ENCODE measurements at regions not wholly inside any gene's neighbourhood (a gene's known extent, or its start where the extent isn't known, plus 50 kb on each side); places are given as distances from the start of the nearest gene placed in this dataset.

GRCh38 chr2:114261366-114261765, 181.1 kb upstream of the DPP10 start:
- no peaks in the 10 kb centered on the region for H3K4me1 ChIP-seq (ENCODE audit: insufficient read depth, low read length)
- no peak overlapping the region for H3K4me3 ChIP-seq (ENCODE audit: low read length)
- ATAC-seq (no peak), DNase-seq (no peak)
- H3K27me3 ChIP-seq (ENCODE audit: low read length), result peaks cover 27% of the 10 kb centered on the region
- no peaks in the 10 kb centered on the region for H3K9me3 ChIP-seq (ENCODE audit: low read length)
- H4K20me1 ChIP-seq (ENCODE audit: low read length), result no peaks in the 10 kb centered on the region
- BruUV-seq (replicated peaks), result no TSS peak
- no peaks in the 10 kb centered on the region for H3K79me2 ChIP-seq (ENCODE audit: low read length)
- TF ChIP-seq EZH2phosphoT487 (IDR thresholded peaks at IDR 0.05; ENCODE audit: borderline replicate concordance, low read length) (no peak), CTCF (conservative IDR thresholded peaks at IDR 0.05; ENCODE audit: low read depth, low read length) (no peak), EZH2 (IDR thresholded peaks at IDR 0.05; ENCODE audit: low read length, unreplicated experiment) (no peak)
- H3K4me2 ChIP-seq (ENCODE audit: low read length), result no peak overlapping the region
- intact Hi-C loops (cut with micrococcal nuclease), result no loop called here
- H3K9me2 ChIP-seq (replicated peaks; ENCODE audit: low read length), result no peaks in the 10 kb centered on the region
- no peaks in the 10 kb centered on the region for H3K36me3 ChIP-seq (ENCODE audit: low read depth, low read length)
- POLR2A ChIA-PET (ENCODE audit: unreplicated experiment), result no interaction called here
- H3F3A ChIP-seq (ENCODE audit: low read length, unreplicated experiment), result no peaks in the 10 kb centered on the region
- no peak overlapping the region for H3K9ac ChIP-seq (ENCODE audit: low read length)
- H2AFZ ChIP-seq (ENCODE audit: low read length), result no peak overlapping the region
- no peak overlapping the region for H3K27ac ChIP-seq (ENCODE audit: low read length)
- CTCF ChIA-PET, result no interaction called here

DNA sequence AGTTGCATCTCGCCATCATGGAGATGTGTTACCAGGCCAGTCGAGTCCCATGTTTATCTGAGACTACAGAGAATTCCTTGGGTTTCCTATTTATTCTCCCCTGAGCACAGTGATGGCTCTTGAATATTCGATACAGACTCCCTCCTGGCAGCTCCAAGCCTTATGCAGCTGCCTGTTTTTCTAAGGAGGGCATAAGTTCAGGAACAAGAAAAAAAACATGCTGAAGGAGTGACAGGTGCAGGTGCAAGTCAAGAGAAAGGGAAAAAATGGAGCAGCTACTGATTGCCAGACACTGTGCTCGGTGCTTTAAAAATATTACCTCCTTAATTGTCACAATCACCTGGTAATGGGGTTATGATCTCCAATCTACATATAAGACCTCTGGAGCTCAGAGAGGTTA, 177.2 kb upstream of the DPP10 start:
- Histone ChIP-seq H3K4me1 (ENCODE audit: insufficient read depth, low read length) (no peaks in the 10 kb centered on the region), H3K4me3 (ENCODE audit: low read length) (no peak overlapping the region), H3K36me3 (ENCODE audit: low read depth, low read length) (no peaks in the 10 kb centered on the region), H3K27ac (ENCODE audit: low read length) (no peak overlapping the region), H4K20me1 (ENCODE audit: low read length) (no peaks in the 10 kb centered on the region), H3K9me2 (replicated peaks; ENCODE audit: low read length) (no peaks in the 10 kb centered on the region), H3K79me2 (ENCODE audit: low read length) (no peaks in the 10 kb centered on the region), H3K9me3 (ENCODE audit: low read length) (no peaks in the 10 kb centered on the region), H3F3A (ENCODE audit: low read length, unreplicated experiment) (no peaks in the 10 kb centered on the region), H3K9ac (ENCODE audit: low read length) (no peak overlapping the region), H3K4me2 (ENCODE audit: low read length) (no peak overlapping the region), H2AFZ (ENCODE audit: low read length) (no peak overlapping the region), H3K27me3 (ENCODE audit: low read length) (peaks cover 32% of the 10 kb centered on the region)
- BruUV-seq (replicated peaks), result no TSS peak
- ATAC-seq (no peak), DNase-seq (no peak)
- ChIA-PET CTCF (no interaction called here), POLR2A (ENCODE audit: unreplicated experiment) (no interaction called here)
- intact Hi-C loops (cut with micrococcal nuclease), result no loop called here
- no peak for TF ChIP-seq EZH2 (IDR thresholded peaks at IDR 0.05; ENCODE audit: low read length, unreplicated experiment)
- no peak for TF ChIP-seq CTCF (conservative IDR thresholded peaks at IDR 0.05; ENCODE audit: low read depth, low read length)
- TF ChIP-seq EZH2phosphoT487 (IDR thresholded peaks at IDR 0.05; ENCODE audit: borderline replicate concordance, low read length), result no peak

DNA sequence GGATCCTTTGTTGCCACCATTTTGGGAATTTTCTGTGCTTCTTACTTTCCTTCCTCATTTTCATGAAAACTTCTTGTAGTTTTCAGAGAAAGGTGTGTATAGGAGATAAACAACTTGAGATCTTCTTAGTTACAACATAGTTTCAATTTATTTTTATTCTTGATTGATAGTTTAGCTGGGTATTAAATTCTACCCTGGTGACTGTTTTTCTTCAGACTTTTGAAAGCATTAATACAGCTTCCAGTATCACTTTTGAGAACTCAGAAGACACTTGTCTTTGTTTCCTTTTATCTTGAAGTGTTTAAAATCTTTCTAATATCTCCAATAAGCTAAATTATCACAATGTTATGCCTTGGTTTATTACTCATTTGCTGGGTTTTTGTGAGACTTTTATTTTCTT, 167.5 kb upstream of the DPP10 start:
- Histone ChIP-seq H3K79me2 (ENCODE audit: low read length) (no peaks in the 10 kb centered on the region), H3K4me3 (ENCODE audit: low read length) (no peak overlapping the region), H2AFZ (ENCODE audit: low read length) (no peak overlapping the region), H4K20me1 (ENCODE audit: low read length) (no peaks in the 10 kb centered on the region), H3K9ac (ENCODE audit: low read length) (no peak overlapping the region), H3K4me2 (ENCODE audit: low read length) (no peak overlapping the region), H3K27ac (ENCODE audit: low read length) (no peak overlapping the region), H3K4me1 (ENCODE audit: insufficient read depth, low read length) (no peaks in the 10 kb centered on the region), H3F3A (ENCODE audit: low read length, unreplicated experiment) (no peaks in the 10 kb centered on the region), H3K9me3 (ENCODE audit: low read length) (peaks cover 7% of the 10 kb centered on the region; the same call in 1 of the 2 replicates), H3K36me3 (ENCODE audit: low read depth, low read length) (no peaks in the 10 kb centered on the region), H3K9me2 (replicated peaks; ENCODE audit: low read length) (no peaks in the 10 kb centered on the region), H3K27me3 (ENCODE audit: low read length) (no peaks in the 10 kb centered on the region)
- BruUV-seq (replicated peaks), result no TSS peak
- TF ChIP-seq EZH2phosphoT487 (IDR thresholded peaks at IDR 0.05; ENCODE audit: borderline replicate concordance, low read length) (no peak), CTCF (conservative IDR thresholded peaks at IDR 0.05; ENCODE audit: low read depth, low read length) (no peak), EZH2 (IDR thresholded peaks at IDR 0.05; ENCODE audit: low read length, unreplicated experiment) (no peak)
- intact Hi-C loops (cut with micrococcal nuclease), result no loop called here
- POLR2A ChIA-PET (ENCODE audit: unreplicated experiment), result no interaction called here
- DNase-seq (no peak), ATAC-seq (no peak)
- CTCF ChIA-PET, result no interaction called here

All from PC-3 (cell line).